Endodermal cell (in vitro differentiated cells): ENCODE measurements at regions not wholly inside any gene's neighbourhood (a gene's known extent, or its start where the extent isn't known, plus 50 kb on each side); places are given as distances from the start of the nearest gene placed in this dataset.

ENCODE experiments used
- DNase-seq: peaks from one replicate; pipeline ENCODE4 v3.0.0-alpha.2; 2017
- H3K27ac ChIP-seq: 2 replicates; pipeline ENCODE4 v1.5.1; 2013; ENCODE audit warnings: mild to moderate bottlenecking, low read depth, low read length, moderate library complexity
- H3K27me3 ChIP-seq: 2 replicates; pipeline ENCODE4 v1.6.1; 2013; ENCODE audit warnings: mild to moderate bottlenecking, low read length, moderate library complexity; ENCODE audit not compliant: insufficient read depth, control insufficient read depth, poor library complexity, severe bottlenecking
- H3K36me3 ChIP-seq: 2 replicates; pipeline ENCODE4 v1.7.0; 2013; ENCODE audit warnings: mild to moderate bottlenecking, low read length, moderate library complexity; ENCODE audit not compliant: control insufficient read depth, insufficient read depth
- H3K4me1 ChIP-seq: one replicate; pipeline ENCODE4 v1.7.0; 2013; ENCODE audit warnings: low read length; ENCODE audit not compliant: control insufficient read depth, insufficient read depth
- H3K4me3 ChIP-seq: 2 replicates; pipeline ENCODE4 v1.5.1; 2013; ENCODE audit warnings: mild to moderate bottlenecking, low read length, moderate library complexity
- H3K9ac ChIP-seq: 2 replicates; pipeline ENCODE4 v1.6.1; 2013; ENCODE audit warnings: mild to moderate bottlenecking, low read length, moderate library complexity; ENCODE audit not compliant: poor library complexity, severe bottlenecking; ENCODE audit errors: extremely low read depth
- H3K9me3 ChIP-seq: 2 replicates; pipeline ENCODE4 v1.6.1; 2013; ENCODE audit warnings: mild to moderate bottlenecking, low read length, moderate library complexity; ENCODE audit not compliant: control insufficient read depth
- H3K27ac Mint-ChIP-seq: 2 replicates; pipeline ENCODE4 v1.8.0; 2020; ENCODE audit warnings: mixed read lengths
- H3K27me3 Mint-ChIP-seq: 2 replicates; pipeline ENCODE4 v1.8.0; 2021; ENCODE audit warnings: mild to moderate bottlenecking, mixed read lengths; ENCODE audit not compliant: insufficient read depth
- H3K36me3 Mint-ChIP-seq: 2 replicates; pipeline ENCODE4 v1.8.0; 2020; ENCODE audit warnings: low read depth, mixed read lengths
- H3K4me1 Mint-ChIP-seq: 2 replicates; pipeline ENCODE4 v1.8.0; 2020; ENCODE audit warnings: mixed read lengths
- H3K4me3 Mint-ChIP-seq: 2 replicates; pipeline ENCODE4 v1.8.0; 2020; ENCODE audit warnings: mild to moderate bottlenecking, moderate library complexity, mixed read lengths
- H3K9me3 Mint-ChIP-seq: 2 replicates; pipeline ENCODE4 v1.8.0; 2020; ENCODE audit warnings: mild to moderate bottlenecking, mixed read lengths
- WGBS, 2 experiments: methylation state at CpG; one replicate each; pipeline versions ENCODE4 v1.1.5 to v1.1.7; 2013; ENCODE audit warnings: missing lambda C conversion rate in 2 of 2, mixed read lengths in 1 of 2; ENCODE audit not compliant: insufficient coverage in 1 of 2, insufficient read length in 1 of 2; 5-methylcytosine and 5-hydroxymethylcytosine counted together
- TF ChIP-seq, protein P1 (sequence below): fragments of 200-600 bp; sonication (generic); conservative IDR thresholded peaks from 2 replicates; pipeline ENCODE4 v1.5.0; 2021; ENCODE audit warnings: antibody characterized with exemption, mild to moderate bottlenecking

DNA sequence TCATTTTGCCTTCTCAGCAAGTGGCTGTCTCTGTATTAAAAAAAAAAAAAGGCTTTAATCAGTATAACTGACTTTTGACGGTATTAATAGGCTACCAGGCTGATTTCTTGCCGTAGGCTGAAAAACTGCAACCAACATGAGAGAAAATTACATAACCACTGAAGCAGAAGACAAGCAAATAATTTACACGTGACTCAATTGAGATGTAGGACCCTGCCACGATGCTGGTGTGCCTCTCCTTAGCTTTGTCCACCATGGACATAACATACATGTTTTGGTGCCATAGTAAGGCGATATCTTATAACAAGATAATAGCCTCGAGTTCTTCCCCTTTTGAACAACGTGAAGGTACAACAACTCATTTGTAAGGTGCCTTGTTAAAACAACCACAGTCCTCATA is 88.7 kb upstream of the GRIP1 start:
- H3K27ac Mint-ChIP-seq: no peak overlapping the region
- no peak overlapping the region for H3K27ac ChIP-seq

GRCh38 chr12:66768293-66768692 is 89.4 kb upstream of the GRIP1 start:
- Histone ChIP-seq H3K9ac (no peak overlapping the region), H3K36me3 (no peaks in the 10 kb centered on the region), H3K27me3 (no peaks in the 10 kb centered on the region), H3K4me3 (no peak overlapping the region), H3K9me3 (no peaks in the 10 kb centered on the region), H3K27ac (no peak overlapping the region), H3K4me1 (peaks cover 12% of the 10 kb centered on the region)
- H3K27ac Mint-ChIP-seq: no peak overlapping the region
- H3K4me1 Mint-ChIP-seq: peaks cover 24% of the 10 kb centered on the region
- 88 to 98% methylated on average over 4 of the region's 5 CpGs for WGBS, 2 experiments
- H3K36me3 Mint-ChIP-seq: no peaks in the 10 kb centered on the region
- no peak overlapping the region for H3K4me3 Mint-ChIP-seq
- peaks cover 12% of the 10 kb centered on the region for H3K27me3 Mint-ChIP-seq
- TF ChIP-seq, protein P1, sequence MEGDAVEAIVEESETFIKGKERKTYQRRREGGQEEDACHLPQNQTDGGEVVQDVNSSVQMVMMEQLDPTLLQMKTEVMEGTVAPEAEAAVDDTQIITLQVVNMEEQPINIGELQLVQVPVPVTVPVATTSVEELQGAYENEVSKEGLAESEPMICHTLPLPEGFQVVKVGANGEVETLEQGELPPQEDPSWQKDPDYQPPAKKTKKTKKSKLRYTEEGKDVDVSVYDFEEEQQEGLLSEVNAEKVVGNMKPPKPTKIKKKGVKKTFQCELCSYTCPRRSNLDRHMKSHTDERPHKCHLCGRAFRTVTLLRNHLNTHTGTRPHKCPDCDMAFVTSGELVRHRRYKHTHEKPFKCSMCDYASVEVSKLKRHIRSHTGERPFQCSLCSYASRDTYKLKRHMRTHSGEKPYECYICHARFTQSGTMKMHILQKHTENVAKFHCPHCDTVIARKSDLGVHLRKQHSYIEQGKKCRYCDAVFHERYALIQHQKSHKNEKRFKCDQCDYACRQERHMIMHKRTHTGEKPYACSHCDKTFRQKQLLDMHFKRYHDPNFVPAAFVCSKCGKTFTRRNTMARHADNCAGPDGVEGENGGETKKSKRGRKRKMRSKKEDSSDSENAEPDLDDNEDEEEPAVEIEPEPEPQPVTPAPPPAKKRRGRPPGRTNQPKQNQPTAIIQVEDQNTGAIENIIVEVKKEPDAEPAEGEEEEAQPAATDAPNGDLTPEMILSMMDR: no peak
- H3K9me3 Mint-ChIP-seq: no peaks in the 10 kb centered on the region
- DNase-seq: no peak

More for the DNA sequence above, 88.7 kb upstream of the GRIP1 start:
- Histone ChIP-seq H3K9ac (no peak overlapping the region), H3K4me3 (no peak overlapping the region), H3K27me3 (no peaks in the 10 kb centered on the region), H3K4me1 (peaks cover 18% of the 10 kb centered on the region), H3K9me3 (no peaks in the 10 kb centered on the region), H3K36me3 (no peaks in the 10 kb centered on the region)
- Mint-ChIP-seq H3K27me3 (peaks cover 9% of the 10 kb centered on the region), H3K36me3 (no peaks in the 10 kb centered on the region), H3K4me1 (peaks cover 28% of the 10 kb centered on the region), H3K4me3 (no peak overlapping the region), H3K9me3 (no peaks in the 10 kb centered on the region)
- no peak for DNase-seq
- WGBS, 2 experiments: 93 to 97% methylated on average over 4 to 7 of the region's 7 CpGs
- TF ChIP-seq, protein P1: no peak

GRCh38 chr12:66774929-66775328 is 96.1 kb upstream of the GRIP1 start:
- Histone ChIP-seq H3K9ac (no peak overlapping the region), H3K27ac (no peak overlapping the region), H3K27me3 (no peaks in the 10 kb centered on the region), H3K9me3 (no peaks in the 10 kb centered on the region), H3K4me1 (no peaks in the 10 kb centered on the region), H3K4me3 (no peak overlapping the region), H3K36me3 (no peaks in the 10 kb centered on the region)
- Mint-ChIP-seq H3K9me3 (no peaks in the 10 kb centered on the region), H3K4me3 (no peak overlapping the region), H3K27me3 (peaks cover 10% of the 10 kb centered on the region), H3K27ac (no peak overlapping the region), H3K36me3 (no peaks in the 10 kb centered on the region), H3K4me1 (no peaks in the 10 kb centered on the region)
- TF ChIP-seq, protein P1: no peak
- no peak for DNase-seq
